ENCODE measurements at regions not wholly inside any gene's neighbourhood (a gene's known extent, or its start where the extent isn't known, plus 50 kb on each side); places are given as distances from the start of the nearest gene placed in this dataset.

GRCh38 chr13:103515410-103515809 is 449.2 kb upstream of the SLC10A2 start:
- Histone ChIP-seq H3K4me1 (ENCODE audit: control insufficient read depth in 1 of 2, insufficient read depth in 2 of 2, low read length in 2 of 2) (no peaks in the 10 kb centered on the region), H3K9me2 (ENCODE audit: insufficient read depth) (no peaks in the 10 kb centered on the region), H3K4me3 (replicated peaks in 1 of 2; ENCODE audit: low read depth in 1 of 2, low read length in 2 of 2) (no peak overlapping the region), H3K79me2 (ENCODE audit: insufficient read depth, low read length) (no peaks in the 10 kb centered on the region), H4K20me1 (ENCODE audit: insufficient read depth) (no peaks in the 10 kb centered on the region), H3K36me3 (ENCODE audit: control insufficient read depth in 1 of 2, insufficient read depth in 2 of 2, low read length in 2 of 2) (no peaks in the 10 kb centered on the region), H3K9me3 (ENCODE audit: control insufficient read depth in 1 of 2, insufficient read depth in 1 of 2, low read depth in 1 of 2, low read length in 2 of 2) (peaks cover 0 to 4% of the 10 kb centered on the region in 2 experiments; a peak in 1 of 4 replicates), H3K27me3 (ENCODE audit: insufficient read depth, low read length) (no peaks in the 10 kb centered on the region), H3K27ac (ENCODE audit: low read depth, low read length) (no peak overlapping the region), H2AFZ (ENCODE audit: low read depth, low read length, poor library complexity, severe bottlenecking) (no peak overlapping the region), H3K9ac (ENCODE audit: low read length) (no peak overlapping the region), H3K4me2 (ENCODE audit: low read length) (no peak overlapping the region)
- DNase-seq (ENCODE audit: low read depth, low spot score): no peak
- RAD21 ChIA-PET (ENCODE audit: low non-redundant PET in 1 of 2, low total read pairs in 2 of 2, uncharacterized antibody in 2 of 2, unreplicated experiment in 2 of 2): no interaction called here
- intact Hi-C loops (cut with micrococcal nuclease): no loop called here
- TF ChIP-seq TCF7L2 (IDR thresholded peaks at IDR 0.05; ENCODE audit: borderline replicate concordance, extremely low read depth, insufficient read depth, insufficient read length) (no peak), ATF3 (IDR thresholded peaks at IDR 0.05) (no peak), SIN3A (IDR thresholded peaks at IDR 0.05; ENCODE audit: low read depth) (no peak), SP1 (IDR thresholded peaks at IDR 0.05; ENCODE audit: low read depth) (no peak), CTCF (IDR thresholded peaks at IDR 0.05 in 2 of 3, conservative IDR thresholded peaks at IDR 0.05 in 1 of 3; ENCODE audit: borderline replicate concordance in 1 of 3, insufficient read depth in 1 of 3, low read depth in 2 of 3, low read length in 2 of 3) (no peak), CEBPB (IDR thresholded peaks at IDR 0.05; ENCODE audit: low read depth) (no peak)
- TF ChIP-seq, protein P1, sequence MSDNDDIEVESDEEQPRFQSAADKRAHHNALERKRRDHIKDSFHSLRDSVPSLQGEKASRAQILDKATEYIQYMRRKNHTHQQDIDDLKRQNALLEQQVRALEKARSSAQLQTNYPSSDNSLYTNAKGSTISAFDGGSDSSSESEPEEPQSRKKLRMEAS (IDR thresholded peaks at IDR 0.05): no peak
- POLR2A ChIA-PET: no interaction called here
- no TSS peak for BruUV-seq (replicated peaks)
- ATAC-seq: no peak
- CTCF ChIA-PET: no interaction called here

- Histone ChIP-seq H3K4me3 (replicated peaks in 1 of 2; ENCODE audit: low read depth in 1 of 2, low read length in 2 of 2) (no peak overlapping the region), H3K27ac (ENCODE audit: low read depth, low read length) (no peak overlapping the region), H3K4me1 (ENCODE audit: control insufficient read depth in 1 of 2, insufficient read depth in 2 of 2, low read length in 2 of 2) (no peaks in the 10 kb centered on the region), H3K27me3 (ENCODE audit: insufficient read depth, low read length) (no peaks in the 10 kb centered on the region), H3K9me3 (ENCODE audit: control insufficient read depth in 1 of 2, insufficient read depth in 1 of 2, low read depth in 1 of 2, low read length in 2 of 2) (peaks cover 0 to 4% of the 10 kb centered on the region in 2 experiments; a peak in 1 of 4 replicates), H2AFZ (ENCODE audit: low read depth, low read length, poor library complexity, severe bottlenecking) (no peak overlapping the region), H3K79me2 (ENCODE audit: insufficient read depth, low read length) (no peaks in the 10 kb centered on the region), H3K36me3 (ENCODE audit: control insufficient read depth in 1 of 2, insufficient read depth in 2 of 2, low read length in 2 of 2) (no peaks in the 10 kb centered on the region), H4K20me1 (ENCODE audit: insufficient read depth) (no peaks in the 10 kb centered on the region), H3K9ac (ENCODE audit: low read length) (no peak overlapping the region), H3K4me2 (ENCODE audit: low read length) (no peak overlapping the region), H3K9me2 (ENCODE audit: insufficient read depth) (no peaks in the 10 kb centered on the region)
- no TSS peak for BruUV-seq (replicated peaks)
- intact Hi-C loops (cut with micrococcal nuclease): no loop called here
- DNase-seq (ENCODE audit: low read depth, low spot score) (no peak), ATAC-seq (no peak)
- RAD21 ChIA-PET (ENCODE audit: low non-redundant PET in 1 of 2, low total read pairs in 2 of 2, uncharacterized antibody in 2 of 2, unreplicated experiment in 2 of 2): no interaction called here
- TF ChIP-seq ATF3 (IDR thresholded peaks at IDR 0.05) (no peak), ZFX (IDR thresholded peaks at IDR 0.05) (no peak), RAD21 (IDR thresholded peaks at IDR 0.05; ENCODE audit: low read depth) (no peak), SRF (IDR thresholded peaks at IDR 0.05; ENCODE audit: low read depth) (no peak), EGR1 (IDR thresholded peaks at IDR 0.05; ENCODE audit: low read depth) (no peak)
- CTCF ChIA-PET: no interaction called here
- POLR2A ChIA-PET: no interaction called here
Observed at GRCh38 chr13:103514619-103515018, 448.4 kb upstream of the SLC10A2 start.

Data from HCT116 (cell line).